Activated T-cell treated with anti-CD3 and anti-CD28 coated beads for 48 hours (primary cell): ENCODE measurements at regions not wholly inside any gene's neighbourhood (a gene's known extent, or its start where the extent isn't known, plus 50 kb on each side); places are given as distances from the start of the nearest gene placed in this dataset.

Experiments
- DNase-seq: peaks from one replicate; pipeline ENCODE4 v3.0.0-alpha.2; 2020; ENCODE audit warnings: low read depth

GRCh38 chr4:18945464-18945863, 923.9 kb upstream of the LCORL start:
- DNase-seq: no peak

GRCh38 chr4:18942874-18943273, 921.3 kb upstream of the LCORL start:
- DNase-seq: no peak

GRCh38 chr4:18938343-18939099, 917.0 kb upstream of the LCORL start:
- no peak for DNase-seq

GRCh38 chr4:18937746-18938145, 916.2 kb upstream of the LCORL start:
- no peak for DNase-seq

GRCh38 chr4:18937080-18937479, 915.5 kb upstream of the LCORL start:
- DNase-seq: no peak

GRCh38 chr4:18935659-18936345, 914.2 kb upstream of the LCORL start:
- no peak for DNase-seq

- no peak for DNase-seq
These were observed 912.6 kb upstream of the LCORL start for GRCh38 chr4:18934197-18934596.

- no peak for DNase-seq
These were observed 911.3 kb upstream of the LCORL start for GRCh38 chr4:18932730-18933339.

- DNase-seq: no peak
These were observed 910.3 kb upstream of the LCORL start for GRCh38 chr4:18931643-18932377.

GRCh38 chr4:18930487-18930886, 908.9 kb upstream of the LCORL start:
- no peak for DNase-seq

- no peak for DNase-seq
These were observed 902.1 kb upstream of the LCORL start for GRCh38 chr4:18923496-18924161.

GRCh38 chr4:18917689-18918088, 896.1 kb upstream of the LCORL start:
- DNase-seq: no peak

- no peak for DNase-seq
These were observed 892.6 kb upstream of the LCORL start for GRCh38 chr4:18914182-18914581.

- DNase-seq: no peak
These were observed 873.4 kb upstream of the LCORL start for GRCh38 chr4:18894928-18895327.

GRCh38 chr4:18882468-18882867, 860.9 kb upstream of the LCORL start:
- no peak for DNase-seq

- no peak for DNase-seq
These were observed 860.0 kb upstream of the LCORL start for GRCh38 chr4:18881556-18881955.

GRCh38 chr4:18880871-18881270, 859.3 kb upstream of the LCORL start:
- no peak for DNase-seq

- no peak for DNase-seq
These were observed 857.0 kb upstream of the LCORL start for GRCh38 chr4:18878561-18878960.

- no peak for DNase-seq
These were observed 847.6 kb upstream of the LCORL start for GRCh38 chr4:18869166-18869565.

GRCh38 chr4:18860836-18861530, 839.4 kb upstream of the LCORL start:
- no peak for DNase-seq

GRCh38 chr4:18859468-18859867, 837.9 kb upstream of the LCORL start:
- no peak for DNase-seq
